NCI-H1694 (cell line): ENCODE measurements at regions not wholly inside any gene's neighbourhood (a gene's known extent, or its start where the extent isn't known, plus 50 kb on each side); places are given as distances from the start of the nearest gene placed in this dataset.
"Not testable (repeated sequence)": the region's sequence is repeated elsewhere in the genome, so short reads cannot be mapped to it uniquely, and the experiment has no call there.

Experiments used
- DNase-seq: peaks from one replicate; lab custom pipeline; 2025; lab: John Stamatoyannopoulos, UW

GRCh38 chr3:135636596-135636995, 328.9 kb upstream of the PPP2R3A start:
- DNase-seq = no peak

- no peak for DNase-seq
Observed at GRCh38 chr3:135637013-135637412, 328.5 kb upstream of the PPP2R3A start.

GRCh38 chr3:135641761-135642160, 323.8 kb upstream of the PPP2R3A start:
- DNase-seq = no peak

- DNase-seq = peak; percentile 14
Observed at GRCh38 chr3:135645541-135645940, 320.0 kb upstream of the PPP2R3A start.

- DNase-seq = no peak
Observed at GRCh38 chr3:135646873-135647272, 318.7 kb upstream of the PPP2R3A start.

- no peak for DNase-seq
Observed at GRCh38 chr3:135649361-135649760, 316.2 kb upstream of the PPP2R3A start.

GRCh38 chr3:135650309-135650708, 315.2 kb upstream of the PPP2R3A start:
- no peak for DNase-seq

- DNase-seq = no peak
Observed at GRCh38 chr3:135652388-135652787, 313.1 kb upstream of the PPP2R3A start.

GRCh38 chr3:135655328-135655727, 310.2 kb upstream of the PPP2R3A start:
- no peak for DNase-seq

GRCh38 chr3:135658451-135658850, 307.1 kb upstream of the PPP2R3A start:
- not testable (repeated sequence) for DNase-seq

GRCh38 chr3:135667061-135667460, 298.5 kb upstream of the PPP2R3A start:
- no peak for DNase-seq

GRCh38 chr3:135674508-135674907, 291.0 kb upstream of the PPP2R3A start:
- no peak for DNase-seq

GRCh38 chr3:135678386-135678785, 287.1 kb upstream of the PPP2R3A start:
- no peak for DNase-seq

- no peak for DNase-seq
Observed at GRCh38 chr3:135688003-135688402, 277.5 kb upstream of the PPP2R3A start.

- DNase-seq = no peak
Observed at GRCh38 chr3:135690664-135691063, 274.9 kb upstream of the PPP2R3A start.

- DNase-seq = no peak
Observed at GRCh38 chr3:135691240-135691639, 274.3 kb upstream of the PPP2R3A start.

GRCh38 chr3:135694142-135694541, 271.4 kb upstream of the PPP2R3A start:
- no peak for DNase-seq

- no peak for DNase-seq
Observed at GRCh38 chr3:135699741-135700140, 265.8 kb upstream of the PPP2R3A start.

- peak; percentile 81 for DNase-seq
Observed at GRCh38 chr3:135706758-135707375, 258.7 kb upstream of the PPP2R3A start.

GRCh38 chr3:135719449-135719848, 246.1 kb upstream of the PPP2R3A start:
- DNase-seq = no peak

GRCh38 chr3:135728007-135728721, 237.4 kb upstream of the PPP2R3A start:
- no peak for DNase-seq

GRCh38 chr3:135731546-135731945, 234.0 kb upstream of the PPP2R3A start:
- DNase-seq = no peak

GRCh38 chr3:135736740-135737139, 228.8 kb upstream of the PPP2R3A start:
- DNase-seq = peak; percentile 45

GRCh38 chr3:135739779-135740178, 225.7 kb upstream of the PPP2R3A start:
- no peak for DNase-seq
